NOMO-1 treated with dmso at 0.1 percent for 144 hours (cell line): ENCODE measurements at regions not wholly inside any gene's neighbourhood (a gene's known extent, or its start where the extent isn't known, plus 50 kb on each side); places are given as distances from the start of the nearest gene placed in this dataset.

Source experiments
- DNase-seq: peaks from one replicate; lab custom pipeline; 2025; ENCODE audit not compliant: unreplicated experiment; lab: John Stamatoyannopoulos, UW

DNA sequence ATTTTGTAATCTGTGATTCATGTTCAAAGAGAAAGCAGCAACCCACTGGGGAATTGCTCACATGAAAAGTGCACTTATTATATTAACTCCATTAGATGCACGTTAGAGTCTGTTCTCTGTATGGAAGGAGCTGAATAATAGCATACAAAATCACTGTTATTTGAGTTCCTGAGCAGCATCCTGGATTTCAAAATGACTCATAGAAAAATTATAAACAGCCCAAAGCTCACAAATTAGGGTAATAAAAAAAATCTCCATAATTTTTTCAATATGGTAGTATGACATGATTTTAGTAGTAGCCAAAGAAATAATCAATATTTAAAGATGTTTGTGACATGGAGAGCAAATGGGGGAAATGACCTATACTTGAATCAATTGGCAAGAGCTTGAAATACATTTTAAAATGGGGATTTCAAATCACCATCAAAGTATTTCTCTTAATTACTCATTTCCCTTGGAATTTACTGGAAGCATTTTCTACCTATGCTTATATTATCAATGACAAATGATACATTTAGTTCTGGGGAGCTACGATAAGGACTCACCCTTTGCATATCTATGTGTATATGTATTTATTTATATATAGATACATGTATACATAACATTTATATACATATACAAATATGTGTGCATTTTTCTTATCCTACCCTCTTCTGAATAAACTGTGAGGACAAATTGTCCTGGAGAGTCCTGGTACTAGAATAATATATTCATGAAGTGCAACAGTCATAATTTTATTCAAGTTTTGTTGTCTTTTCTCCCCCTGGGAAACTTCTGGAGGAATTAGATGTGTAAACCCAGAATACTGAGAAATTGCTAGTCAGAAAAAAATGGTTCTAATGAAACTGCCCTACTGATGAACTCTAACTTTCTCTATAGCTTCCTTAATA lies 116.3 kb downstream of the RPL22L1 start:
- no peak for DNase-seq

DNA sequence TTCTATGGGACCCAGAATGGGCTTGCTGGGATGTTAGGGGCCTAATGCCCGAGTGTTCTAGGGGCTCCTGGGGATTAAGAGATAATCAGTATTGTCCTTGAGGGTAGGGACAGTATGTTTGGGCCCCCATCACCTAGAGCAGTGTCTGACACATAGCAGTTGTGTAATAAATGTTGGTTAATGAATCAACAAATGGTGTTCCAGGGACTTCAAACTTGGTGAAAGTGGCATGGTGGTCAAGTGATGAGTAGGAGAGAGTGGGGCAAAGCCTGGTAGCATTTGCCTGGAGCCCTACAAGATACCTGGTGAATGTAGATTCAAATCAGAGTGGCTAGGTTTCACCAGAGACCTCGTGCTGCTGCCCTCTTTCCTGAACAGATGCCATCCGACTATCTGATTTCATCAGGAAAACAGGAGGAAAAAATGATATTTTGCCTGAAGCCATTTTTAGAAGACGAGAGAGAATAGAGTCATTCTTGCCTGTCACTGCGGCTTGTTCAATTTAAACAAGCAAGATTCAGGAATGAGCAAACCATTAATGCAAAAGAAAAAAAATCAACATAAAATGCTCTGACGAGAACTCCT lies 117.3 kb downstream of the RPL22L1 start:
- DNase-seq = no peak

DNA sequence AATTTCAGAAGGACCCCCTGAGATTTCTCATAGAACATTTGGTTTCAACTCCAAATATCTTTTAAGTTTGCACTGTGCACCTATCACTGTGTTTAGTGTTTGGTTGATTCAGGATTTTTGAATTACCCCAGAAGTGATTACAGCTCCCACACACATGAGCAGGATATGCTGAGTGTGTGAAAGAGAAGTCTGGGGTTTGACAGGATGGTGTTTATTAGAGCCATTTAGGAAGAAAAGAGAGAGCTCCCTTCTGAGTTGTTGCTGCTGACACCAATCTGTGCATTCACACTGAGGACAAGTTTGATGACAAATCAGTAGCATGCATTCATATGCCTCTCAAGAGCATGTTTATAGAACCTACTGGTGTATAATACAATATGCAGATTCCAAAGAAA lies 118.1 kb downstream of the RPL22L1 start:
- no peak for DNase-seq

DNA sequence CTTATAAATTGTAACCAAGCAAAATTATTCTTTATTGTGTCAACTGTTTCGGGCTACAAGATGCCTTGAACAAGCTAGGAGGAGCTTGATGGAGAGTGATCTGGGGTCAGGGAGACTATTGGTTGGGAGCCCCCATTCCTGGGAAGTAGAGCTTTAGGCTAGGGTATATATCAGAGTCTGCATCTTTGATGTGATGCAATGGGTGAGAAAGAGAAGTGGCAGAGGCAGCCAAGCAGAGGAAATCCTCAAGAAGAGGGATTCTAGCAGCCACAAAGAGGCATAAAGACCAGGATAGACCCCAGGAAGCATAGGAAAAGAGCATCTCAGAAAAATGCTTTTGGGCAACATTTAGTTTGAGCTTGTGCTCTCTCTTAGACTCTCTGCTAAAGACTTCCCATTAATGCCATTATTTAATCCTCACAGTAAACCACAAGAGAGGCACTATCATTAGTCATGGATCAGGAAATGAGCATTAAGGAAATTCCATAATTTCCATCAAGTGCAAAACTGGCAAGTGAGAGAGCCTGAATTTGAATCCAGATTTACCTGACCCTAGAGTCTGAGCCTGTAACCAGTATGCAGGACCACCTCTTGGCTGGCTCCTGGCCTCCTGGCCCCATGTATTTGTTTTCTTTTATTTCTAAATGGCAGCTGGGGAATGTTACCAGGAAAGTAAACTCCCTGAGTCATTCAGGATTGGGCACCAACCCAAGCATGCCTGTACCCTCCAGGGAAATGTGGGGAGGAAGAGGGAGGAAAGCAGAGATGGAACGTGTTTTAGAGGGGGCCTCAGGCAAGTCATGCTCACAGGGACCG lies 118.7 kb downstream of the RPL22L1 start:
- DNase-seq = no peak

DNA sequence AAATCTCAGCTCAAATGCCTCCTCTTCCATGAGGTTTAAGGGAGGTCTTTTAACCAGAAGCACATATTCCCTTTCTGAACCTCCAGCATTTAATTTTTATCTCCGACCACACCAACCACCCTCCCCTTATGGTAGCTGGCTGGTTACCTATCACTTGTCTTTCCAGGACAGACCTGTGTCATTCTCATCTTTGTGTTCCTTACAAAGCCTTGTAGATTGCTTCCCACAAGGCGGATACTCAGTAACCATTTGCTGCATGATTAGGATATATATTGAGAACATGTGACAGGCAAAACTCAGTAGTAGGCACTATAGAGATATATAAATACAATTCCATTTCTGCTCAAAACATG lies 119.5 kb downstream of the RPL22L1 start:
- no peak for DNase-seq

DNA sequence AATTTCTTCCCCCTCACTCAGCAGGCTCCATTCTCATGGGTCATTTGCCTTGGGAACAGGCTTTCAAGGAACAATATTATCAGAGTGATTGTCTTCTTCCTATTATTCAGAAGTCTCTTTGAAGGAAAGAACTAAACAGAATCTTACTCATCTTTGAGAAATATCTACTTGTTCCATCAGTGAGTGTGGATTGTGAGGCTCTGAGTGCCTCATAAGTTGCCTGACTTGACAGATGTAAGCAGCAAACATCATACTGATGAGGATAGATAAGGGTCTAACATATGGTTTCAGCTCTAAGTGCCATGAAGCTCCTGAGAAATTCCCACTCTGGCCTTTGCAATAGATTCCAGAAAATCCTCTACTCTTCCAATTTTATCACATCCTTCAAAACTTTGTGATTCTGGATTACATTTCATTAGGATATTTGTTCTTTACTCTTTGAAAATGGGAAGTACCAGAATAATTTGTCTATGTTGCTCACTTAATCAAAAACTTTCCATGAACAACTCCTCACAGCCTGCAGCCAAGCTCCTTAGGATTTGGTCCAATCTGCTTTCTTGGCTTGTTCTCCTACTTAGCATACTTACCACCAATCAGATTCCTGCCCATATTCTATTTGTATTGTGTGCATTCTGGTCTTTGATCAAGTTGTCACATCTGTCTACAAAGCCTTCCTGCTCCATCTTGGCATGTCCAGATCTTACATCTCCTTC lies 120.1 kb downstream of the RPL22L1 start:
- no peak for DNase-seq

DNA sequence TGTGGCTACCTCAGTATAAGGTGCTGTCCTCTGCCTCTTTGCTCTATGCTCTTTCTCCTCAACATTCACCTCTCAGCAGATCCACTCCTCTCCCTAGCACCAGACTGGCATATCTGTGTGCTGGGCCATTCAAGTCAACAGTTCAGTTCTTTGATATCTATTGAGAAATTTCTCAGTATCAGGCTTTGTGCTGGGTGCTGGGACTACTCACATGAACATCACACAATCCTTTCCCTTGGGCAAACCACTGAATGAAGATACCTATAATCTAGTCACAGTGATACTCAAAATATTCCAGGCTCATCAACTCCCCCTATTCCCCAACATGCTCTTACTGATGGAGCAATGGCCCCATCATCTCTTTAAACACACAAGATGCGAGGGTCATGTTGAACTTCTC lies 120.8 kb downstream of the RPL22L1 start:
- no peak for DNase-seq

DNA sequence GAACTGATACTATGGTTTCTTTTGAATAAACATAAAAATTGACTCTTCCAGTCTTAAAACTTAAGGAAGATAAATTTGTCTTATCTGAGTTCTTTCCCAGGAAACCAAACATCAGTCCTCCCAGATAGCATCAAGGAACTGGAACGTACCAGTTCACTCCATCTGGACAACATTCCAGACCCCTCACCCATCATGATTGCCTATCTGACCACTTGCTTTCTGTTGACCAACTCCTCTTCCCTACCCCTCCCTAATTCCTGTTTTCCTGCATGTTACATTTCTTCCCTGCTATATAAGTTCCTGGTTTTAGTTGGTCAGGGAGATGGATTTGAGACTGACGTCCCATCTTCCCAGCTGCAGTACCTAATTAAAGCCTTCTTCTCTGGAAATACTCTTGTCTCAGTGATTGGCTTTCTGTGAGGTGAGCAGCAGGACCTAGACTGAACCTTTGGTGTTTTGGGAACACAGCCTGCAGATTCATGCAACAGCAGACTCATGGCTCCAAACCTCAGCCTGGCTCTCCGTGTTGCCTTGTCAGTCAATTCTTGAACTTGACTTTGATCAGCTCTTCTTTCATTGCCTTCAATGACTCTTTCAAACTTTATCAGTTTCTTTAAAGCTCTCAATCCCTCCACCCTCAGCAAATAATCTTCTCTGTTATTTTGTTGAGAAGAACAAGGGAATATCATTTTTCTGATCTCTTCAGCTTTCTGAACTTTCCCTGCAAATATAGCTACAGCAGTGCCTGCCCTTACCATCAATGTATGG lies 123.6 kb downstream of the RPL22L1 start:
- DNase-seq = no peak

DNA sequence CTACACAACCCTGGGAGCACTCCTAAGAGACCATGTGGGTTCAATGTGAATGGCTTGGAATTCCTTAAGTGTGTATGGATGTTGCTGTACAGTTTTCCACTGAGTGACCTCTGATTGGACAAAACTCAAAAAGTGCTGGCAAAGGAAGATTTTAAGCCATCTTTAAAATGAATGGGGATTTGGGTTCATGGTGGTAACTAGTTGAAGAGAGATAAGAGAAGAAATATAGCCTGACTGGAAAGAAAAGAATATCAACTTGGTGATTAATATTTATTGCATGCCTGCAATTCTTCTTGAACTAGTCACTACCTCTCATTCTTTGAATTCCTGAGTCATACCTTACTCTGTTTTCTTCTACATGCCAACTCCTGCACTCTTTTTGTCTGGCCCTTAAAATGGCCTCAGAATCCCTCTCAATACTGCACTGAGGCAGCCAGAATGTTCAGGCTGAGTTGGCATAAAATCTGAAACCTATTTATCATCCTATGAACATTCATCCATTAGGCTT lies 124.7 kb downstream of the RPL22L1 start:
- DNase-seq = no peak

DNA sequence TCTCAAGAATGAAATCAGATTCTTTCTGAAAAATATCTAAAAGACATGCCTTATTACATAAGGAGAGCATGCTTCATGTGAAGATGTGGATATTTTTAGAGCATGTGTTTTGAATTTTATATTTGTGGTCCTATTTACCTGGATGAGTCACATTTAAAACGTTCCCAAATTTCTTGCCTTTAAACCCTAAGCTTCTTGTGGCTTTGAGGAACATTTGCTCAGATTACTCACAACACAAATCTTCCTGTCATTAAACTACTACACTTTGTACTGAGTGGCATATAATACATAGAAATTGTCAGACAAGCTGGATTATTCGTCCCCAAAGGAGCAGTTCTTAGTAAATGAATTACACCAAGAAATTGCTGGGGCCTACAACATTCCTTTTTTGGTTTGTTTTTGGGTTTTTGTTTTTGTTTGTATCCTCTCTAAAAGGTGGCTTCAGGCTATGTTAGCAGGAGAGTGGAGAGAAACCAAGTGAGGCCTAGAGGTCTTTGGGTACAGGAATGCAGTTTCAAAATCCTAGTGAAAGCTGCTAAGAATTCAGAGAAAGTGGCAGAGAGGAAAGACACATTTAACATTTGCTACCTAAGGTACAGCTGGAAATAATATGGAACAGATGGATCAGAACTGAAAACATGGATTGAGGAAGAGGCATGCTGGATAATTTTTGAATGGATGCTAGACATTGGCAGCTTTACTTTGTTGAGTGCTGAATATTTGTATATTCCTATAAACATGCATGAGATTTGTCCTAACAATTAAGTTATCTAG lies 128.1 kb downstream of the RPL22L1 start:
- DNase-seq = no peak

DNA sequence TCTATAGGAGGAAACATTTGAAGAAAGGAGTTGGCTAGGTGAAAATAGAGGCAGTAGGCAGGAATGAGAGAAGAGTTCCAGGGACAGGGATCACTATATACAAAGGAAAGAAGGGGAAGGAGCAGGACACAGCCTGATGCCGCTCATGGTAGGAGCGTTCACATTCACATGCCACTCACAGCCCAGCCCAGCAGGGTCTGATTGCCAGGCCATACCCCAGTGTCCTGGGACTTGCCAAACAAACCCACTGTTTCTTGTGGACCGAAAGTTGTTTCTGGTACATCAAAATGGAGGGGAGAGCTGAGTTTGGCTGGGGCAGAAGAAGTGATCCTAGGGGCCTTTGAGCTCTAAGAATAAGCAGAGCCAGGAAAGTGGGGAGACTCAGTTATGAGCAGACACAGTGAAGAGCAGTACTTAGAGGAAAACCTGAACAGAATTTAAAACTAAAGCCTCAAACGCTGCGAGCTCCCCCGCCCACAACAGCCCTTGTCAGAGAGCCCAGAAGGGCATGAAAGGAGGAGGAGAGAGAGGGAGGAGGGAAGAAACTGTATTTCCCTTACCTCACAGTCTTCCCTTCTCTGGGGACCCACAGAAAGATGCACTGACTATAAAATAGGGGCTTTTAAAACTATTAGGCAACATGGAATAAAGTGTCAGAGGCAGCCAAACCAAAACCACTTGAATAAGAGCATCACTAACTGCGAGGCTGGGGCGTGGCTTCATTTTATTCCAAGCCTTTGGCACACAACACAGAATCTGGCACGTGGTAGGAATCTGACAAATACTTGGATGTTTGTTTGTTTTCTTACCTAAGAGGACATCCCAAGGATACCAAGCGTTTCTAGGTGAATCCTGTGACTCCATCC lies 129.0 kb downstream of the RPL22L1 start:
- DNase-seq = no peak

DNA sequence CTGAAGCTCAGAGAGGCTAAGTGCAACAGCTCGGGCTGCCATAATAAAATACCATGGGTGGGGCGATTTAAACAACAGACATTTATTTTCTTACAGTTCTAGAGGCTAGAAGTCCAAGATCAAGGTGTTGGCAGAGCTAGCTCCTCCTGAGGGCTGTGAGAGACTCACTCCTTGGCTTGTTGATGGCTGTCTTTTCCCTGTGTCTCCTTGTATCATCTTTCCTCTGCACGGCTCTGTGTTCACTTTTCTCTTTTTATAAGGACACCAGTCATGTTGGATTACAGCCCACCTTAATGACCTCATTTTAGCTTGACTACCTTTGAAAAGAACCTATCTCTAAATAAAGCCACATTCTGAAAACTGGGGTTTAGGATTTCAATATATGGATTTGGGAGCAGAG lies 129.7 kb downstream of the RPL22L1 start:
- DNase-seq = no peak

DNA sequence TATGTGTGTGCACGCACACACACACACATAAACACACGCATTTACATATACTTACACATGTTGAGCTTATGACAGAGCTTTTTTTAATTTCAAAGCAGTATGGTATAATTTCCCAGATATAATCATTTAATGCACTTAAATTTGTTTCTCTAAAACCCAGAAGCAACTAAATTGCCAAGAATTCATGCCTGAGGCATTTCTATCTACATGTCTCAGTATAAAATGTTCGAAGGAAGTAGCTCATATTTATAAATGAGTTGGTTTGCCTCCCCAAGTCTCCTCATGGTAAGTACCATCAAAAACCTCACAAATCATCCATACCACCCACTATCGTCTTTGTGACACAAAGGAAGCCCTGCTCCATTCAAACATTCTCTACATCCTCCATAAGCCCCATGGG lies 130.6 kb downstream of the RPL22L1 start:
- no peak for DNase-seq

DNA sequence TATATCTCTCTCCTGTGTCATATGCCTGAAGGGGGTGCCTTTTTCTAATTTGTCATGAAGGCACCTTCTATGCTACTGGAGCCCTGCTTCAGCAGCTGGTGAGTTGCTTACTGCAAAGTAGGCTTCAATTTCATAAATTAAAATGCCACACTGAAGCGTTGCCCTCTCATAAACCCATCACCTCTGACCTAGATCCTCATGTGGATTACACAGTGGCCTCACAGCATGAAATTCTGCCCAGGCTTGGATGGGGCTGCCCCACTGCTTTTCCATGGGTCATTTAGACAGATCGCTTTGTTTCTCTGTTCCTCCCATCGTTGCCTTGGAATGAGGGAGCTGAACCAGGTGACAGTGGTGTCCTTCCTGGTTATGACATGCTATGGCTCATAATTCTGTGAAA lies 131.2 kb downstream of the RPL22L1 start:
- DNase-seq = no peak

DNA sequence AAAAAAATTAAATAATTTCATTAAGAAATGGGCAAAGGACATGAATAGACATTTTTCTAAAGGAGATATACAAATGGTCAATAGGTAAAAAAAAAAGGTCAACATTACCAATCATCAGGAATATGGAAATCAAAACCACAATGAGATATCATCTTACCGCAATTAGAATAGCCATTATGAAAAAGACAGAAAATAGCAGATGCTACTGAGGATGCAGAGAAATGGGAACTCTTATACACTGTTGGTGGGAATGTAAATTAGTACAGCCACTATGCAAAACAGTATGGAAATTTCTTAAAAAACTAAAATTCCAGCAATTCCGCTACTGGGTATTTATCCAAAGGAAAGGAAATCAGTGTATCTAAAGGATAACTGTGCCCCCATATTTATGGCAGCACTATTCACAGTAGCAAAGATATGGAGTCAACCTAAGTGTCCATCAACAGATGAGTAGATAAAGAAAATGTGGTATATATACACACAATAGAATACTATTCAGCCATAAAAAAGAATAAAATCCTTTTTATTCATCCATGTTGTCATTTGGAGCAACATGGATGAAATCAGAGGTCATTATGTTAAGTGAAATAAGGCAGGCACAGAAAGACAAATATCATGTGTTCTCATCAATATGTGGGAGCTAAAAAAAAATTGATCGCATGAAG lies 132.4 kb downstream of the RPL22L1 start:
- no peak for DNase-seq

DNA sequence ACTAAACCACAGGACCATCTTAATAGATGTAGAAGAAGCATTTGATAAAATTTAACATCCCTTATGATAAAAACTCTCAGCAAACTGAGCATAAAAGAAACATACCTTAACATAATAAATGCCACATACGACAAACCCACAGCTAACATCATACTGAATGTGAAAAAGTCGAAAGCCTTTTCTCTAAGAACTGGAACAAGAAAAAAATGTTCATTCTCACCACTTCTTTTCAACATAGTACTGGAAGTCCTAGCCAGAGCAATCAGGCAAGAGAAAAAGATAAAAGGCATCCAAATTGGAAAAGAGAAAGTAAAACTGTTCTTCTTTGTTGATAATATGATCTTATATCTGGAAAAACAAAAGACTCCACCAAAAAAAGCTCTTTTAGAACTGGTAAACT lies 134.2 kb downstream of the RPL22L1 start:
- DNase-seq = no peak

DNA sequence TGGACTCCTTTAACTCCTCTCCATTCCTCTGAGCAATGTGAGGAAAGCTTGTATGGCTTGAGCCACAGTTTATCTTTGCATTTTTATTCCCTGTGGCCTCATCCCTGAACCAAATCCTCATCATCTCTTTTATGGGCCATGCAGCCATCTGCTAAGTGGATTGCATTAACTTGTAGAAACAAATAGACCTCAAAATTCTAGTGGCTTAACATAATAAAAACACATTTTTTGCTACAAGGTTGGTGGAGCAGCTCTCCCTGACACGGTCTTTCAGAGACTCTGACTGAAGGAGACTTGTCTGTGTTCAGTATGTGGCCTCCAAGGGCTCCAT lies 135.3 kb downstream of the RPL22L1 start:
- DNase-seq = no peak

DNA sequence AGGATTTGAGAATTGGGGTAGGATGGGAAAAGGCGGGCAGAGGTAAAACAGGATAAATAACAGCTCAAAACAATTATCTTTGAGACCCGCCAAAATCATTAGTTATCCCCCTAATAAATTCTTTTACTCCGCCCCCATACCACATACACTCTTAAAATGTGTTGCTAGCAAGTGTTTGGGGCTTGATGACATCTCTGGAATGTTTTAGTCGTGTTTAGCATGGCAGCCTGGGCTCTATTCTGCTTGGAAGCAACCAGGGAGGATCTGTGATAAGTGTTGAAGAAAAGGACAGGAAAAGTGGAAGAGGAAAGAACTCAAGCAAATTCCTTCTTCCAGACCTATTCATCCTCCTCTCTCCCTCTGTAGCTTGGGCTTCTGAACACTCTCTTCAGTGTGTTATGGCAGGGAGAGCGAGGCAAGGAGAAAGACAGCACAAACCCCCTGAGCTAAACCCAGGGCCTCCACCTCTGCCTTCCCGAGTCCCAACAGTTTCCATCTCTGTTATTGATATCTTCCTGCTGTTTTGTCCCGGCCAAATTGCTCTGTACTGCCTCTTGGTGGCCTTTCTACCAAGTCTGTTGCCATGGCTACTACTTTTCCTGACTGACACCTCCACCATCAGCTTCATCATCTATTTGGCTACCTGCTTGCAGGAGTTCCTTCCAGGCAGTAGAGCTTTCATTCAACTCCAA lies 135.8 kb downstream of the RPL22L1 start:
- DNase-seq = no peak
